CD4-positive, alpha-beta T cell treated with Interferon alpha-2 for 1 hour (primary cell): ENCODE measurements at regions not wholly inside any gene's neighbourhood (a gene's known extent, or its start where the extent isn't known, plus 50 kb on each side); places are given as distances from the start of the nearest gene placed in this dataset.
A peak's percentile ranks its signal among the peaks of the same experiment; 100 is the strongest.

Experiments
- DNase-seq, 2 donors: peaks; one replicate each; pipeline ENCODE4 v3.0.0-alpha.2; 2020 to 2022

GRCh38 chr13:22253107-22253506, 582.2 kb downstream of the FGF9 start:
- DNase-seq, result no peak

GRCh38 chr13:22256111-22256639, 585.3 kb downstream of the FGF9 start:
- no peak for DNase-seq

- no peak for DNase-seq
These were observed 591.4 kb downstream of the FGF9 start for GRCh38 chr13:22262001-22262885.

GRCh38 chr13:22263185-22263584, 592.3 kb downstream of the FGF9 start:
- no peak for DNase-seq

- no peak for DNase-seq
These were observed 594.7 kb downstream of the FGF9 start for GRCh38 chr13:22265563-22265962.

- no peak for DNase-seq
These were observed 600.0 kb downstream of the FGF9 start for GRCh38 chr13:22270881-22271280.

- no peak for DNase-seq
These were observed 601.0 kb downstream of the FGF9 start for GRCh38 chr13:22271903-22272302.

GRCh38 chr13:22275393-22275792, 604.5 kb downstream of the FGF9 start:
- DNase-seq, result no peak

- no peak for DNase-seq
These were observed 605.7 kb downstream of the FGF9 start for GRCh38 chr13:22276616-22277015.

GRCh38 chr13:22278336-22278929, 607.6 kb downstream of the FGF9 start:
- DNase-seq, result peak; percentile 64 to 74

- no peak for DNase-seq
These were observed 615.0 kb downstream of the FGF9 start for GRCh38 chr13:22285867-22286266.

- DNase-seq, result no peak
These were observed 615.5 kb downstream of the FGF9 start for GRCh38 chr13:22286338-22286737.

GRCh38 chr13:22287343-22287920, 616.6 kb downstream of the FGF9 start:
- DNase-seq, result no peak

- no peak for DNase-seq
These were observed 617.6 kb downstream of the FGF9 start for GRCh38 chr13:22288496-22288895.

- DNase-seq, result no peak
These were observed 618.8 kb downstream of the FGF9 start for GRCh38 chr13:22289711-22290110.

- peak in 1 of 2 donors; percentile 20 for DNase-seq
These were observed 627.7 kb downstream of the FGF9 start for GRCh38 chr13:22298530-22298929.

- no peak for DNase-seq
These were observed 641.0 kb downstream of the FGF9 start for GRCh38 chr13:22311734-22312404.

GRCh38 chr13:22312405-22312803, 641.5 kb downstream of the FGF9 start:
- DNase-seq, result no peak

- DNase-seq, result no peak
These were observed 645.7 kb downstream of the FGF9 start for GRCh38 chr13:22316494-22317025.

- no peak for DNase-seq
These were observed 650.1 kb downstream of the FGF9 start for GRCh38 chr13:22320991-22321390.

GRCh38 chr13:22325761-22326160, 654.9 kb downstream of the FGF9 start:
- DNase-seq, result no peak

GRCh38 chr13:22332416-22332815, 661.5 kb downstream of the FGF9 start:
- DNase-seq, result no peak

- DNase-seq, result no peak
These were observed 665.6 kb downstream of the FGF9 start for GRCh38 chr13:22336460-22336859.
